Activated CD4-positive, alpha-beta T cell treated with anti-CD3 and anti-CD28 coated beads, Interleukin-2, amount 10 ng/mL, durations not matched to agents 7 days and 5 days (primary cell): ENCODE measurements at regions not wholly inside any gene's neighbourhood (a gene's known extent, or its start where the extent isn't known, plus 50 kb on each side); places are given as distances from the start of the nearest gene placed in this dataset.

Source experiments
- CTCF ChIA-PET: fragments of 350-600 bp; sonication (Branson Sonifier 250); formaldehyde crosslinking; loops from one replicate; lab custom pipeline; 2021; ENCODE audit warnings: antibody characterized with exemption; lab: Charles Lee
- POLR2A ChIA-PET: fragments of 350-600 bp; sonication (Branson Sonifier 250); formaldehyde crosslinking; loops from one replicate; lab custom pipeline; 2021; ENCODE audit warnings: antibody characterized with exemption; lab: Charles Lee
- DNase-seq: peaks from one replicate; pipeline ENCODE4 v3.0.0-alpha.2; 2020
- H3K27ac Mint-ChIP-seq: one replicate; pipeline ENCODE4 v1.8.0; 2021; ENCODE audit warnings: mild to moderate bottlenecking, moderate library complexity, mixed read lengths
- H3K27me3 Mint-ChIP-seq: one replicate; pipeline ENCODE4 v1.8.0; 2021; ENCODE audit warnings: mixed read lengths
- H3K36me3 Mint-ChIP-seq: one replicate; pipeline ENCODE4 v1.8.0; 2021; ENCODE audit warnings: low read depth, mixed read lengths
- H3K4me1 Mint-ChIP-seq: one replicate; pipeline ENCODE4 v1.8.0; 2021; ENCODE audit warnings: mixed read lengths
- H3K4me3 Mint-ChIP-seq: one replicate; pipeline ENCODE4 v1.8.0; 2021; ENCODE audit warnings: mild to moderate bottlenecking, moderate library complexity, mixed read lengths
- H3K9me3 Mint-ChIP-seq: one replicate; pipeline ENCODE4 v1.8.0; 2021; ENCODE audit warnings: mixed read lengths

- no peaks in the 10 kb centered on the region for H3K36me3 Mint-ChIP-seq
- H3K27me3 Mint-ChIP-seq, result no peaks in the 10 kb centered on the region
- H3K4me3 Mint-ChIP-seq, result no peak overlapping the region
- ChIA-PET CTCF (no interaction called here), POLR2A (no interaction called here)
- H3K4me1 Mint-ChIP-seq, result no peaks in the 10 kb centered on the region
- no peak overlapping the region for H3K27ac Mint-ChIP-seq
- no peaks in the 10 kb centered on the region for H3K9me3 Mint-ChIP-seq
- no peak for DNase-seq
Measured at GRCh38 chr18:67581178-67581577, 64.7 kb upstream of the DSEL start.

- DNase-seq, result no peak
- H3K4me1 Mint-ChIP-seq, result no peaks in the 10 kb centered on the region
- CTCF ChIA-PET, result no interaction called here
- no peaks in the 10 kb centered on the region for H3K36me3 Mint-ChIP-seq
- H3K27me3 Mint-ChIP-seq, result no peaks in the 10 kb centered on the region
- H3K4me3 Mint-ChIP-seq, result no peak overlapping the region
- H3K9me3 Mint-ChIP-seq, result no peaks in the 10 kb centered on the region
- no peak overlapping the region for H3K27ac Mint-ChIP-seq
- POLR2A ChIA-PET, result no interaction called here
Measured at GRCh38 chr18:67577386-67577785, 60.9 kb upstream of the DSEL start.

- Mint-ChIP-seq H3K4me3 (no peak overlapping the region), H3K27me3 (no peaks in the 10 kb centered on the region), H3K36me3 (no peaks in the 10 kb centered on the region), H3K9me3 (no peaks in the 10 kb centered on the region), H3K27ac (no peak overlapping the region), H3K4me1 (no peaks in the 10 kb centered on the region)
- no peak for DNase-seq
- ChIA-PET CTCF (no interaction called here), POLR2A (no interaction called here)
Measured at GRCh38 chr18:67574749-67575148, 58.2 kb upstream of the DSEL start.

- no peaks in the 10 kb centered on the region for H3K27me3 Mint-ChIP-seq
- H3K9me3 Mint-ChIP-seq, result no peaks in the 10 kb centered on the region
- H3K36me3 Mint-ChIP-seq, result no peaks in the 10 kb centered on the region
- no peak overlapping the region for H3K27ac Mint-ChIP-seq
- H3K4me3 Mint-ChIP-seq, result no peak overlapping the region
- ChIA-PET POLR2A (no interaction called here), CTCF (no interaction called here)
- H3K4me1 Mint-ChIP-seq, result no peaks in the 10 kb centered on the region
- DNase-seq, result no peak
Measured at GRCh38 chr18:67568166-67568565, 51.6 kb upstream of the DSEL start.
